ENCODE measurements at regions not wholly inside any gene's neighbourhood (a gene's known extent, or its start where the extent isn't known, plus 50 kb on each side); places are given as distances from the start of the nearest gene placed in this dataset.

- TF ChIP-seq CTCF (IDR thresholded peaks at IDR 0.05) (no peak), POLR2A (IDR thresholded peaks at IDR 0.05) (no peak)
Measured at GRCh38 chr2:158740127-158740526, 55.0 kb upstream of the DAPL1 start.

Data from lower leg skin (tissue), 3 donors.